ENCODE measurements at regions not wholly inside any gene's neighbourhood (a gene's known extent, or its start where the extent isn't known, plus 50 kb on each side); places are given as distances from the start of the nearest gene placed in this dataset.

DNA sequence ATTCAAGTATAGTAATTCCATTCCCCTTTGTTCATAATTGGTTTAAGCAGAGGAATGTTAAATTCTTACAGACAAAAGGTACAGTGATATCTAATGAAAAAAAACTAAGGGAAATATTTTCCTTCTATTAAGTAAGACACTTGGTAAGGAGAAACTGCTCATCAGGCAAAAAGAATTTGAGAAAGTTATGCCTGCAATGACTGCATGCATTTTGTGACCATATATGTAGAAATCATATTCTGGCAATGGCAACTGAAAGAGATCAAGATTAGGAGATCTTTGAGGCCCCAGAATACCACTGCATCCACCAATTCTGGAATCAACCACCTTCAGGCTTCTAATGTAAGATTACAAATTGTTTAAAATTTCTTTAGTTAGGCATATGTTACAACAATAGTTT, 364.8 kb downstream of the PCDH10 start:
- Mint-ChIP-seq H3K4me3 (no peak overlapping the region), H3K27me3 (no peaks in the 10 kb centered on the region), H3K27ac (no peak overlapping the region), H3K4me1 (no peaks in the 10 kb centered on the region), H3K36me3 (ENCODE audit: low read depth) (no peaks in the 10 kb centered on the region), H3K9me3 (peaks cover 22% of the 10 kb centered on the region)
- no peak for DNase-seq
- ATAC-seq: no peak

DNA sequence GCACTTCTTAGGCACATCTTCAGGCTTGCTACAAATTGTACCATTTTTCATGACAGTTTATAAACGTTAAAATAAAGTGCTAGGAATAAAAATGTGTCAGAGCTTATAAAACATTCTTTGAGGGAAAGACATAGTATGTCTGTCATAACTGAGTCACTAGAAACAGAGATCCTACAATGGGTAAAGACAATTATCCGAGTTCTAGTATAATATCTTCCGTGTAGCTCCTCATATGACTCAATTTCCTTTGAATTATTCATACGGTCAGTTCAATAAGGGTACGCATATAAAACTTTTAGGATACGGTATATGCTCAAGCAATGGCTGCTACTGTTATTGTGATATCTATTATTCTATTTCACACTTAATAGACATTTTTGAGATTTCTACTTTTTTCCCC, 349.1 kb downstream of the PCDH10 start:
- Mint-ChIP-seq H3K36me3 (ENCODE audit: low read depth) (no peaks in the 10 kb centered on the region), H3K27me3 (no peaks in the 10 kb centered on the region), H3K27ac (no peak overlapping the region)

GRCh38 chr4:133493776-133494175, 344.7 kb downstream of the PCDH10 start:
- no peak overlapping the region for H3K27ac Mint-ChIP-seq
- H3K27me3 Mint-ChIP-seq: no peaks in the 10 kb centered on the region
- H3K9me3 Mint-ChIP-seq: no peaks in the 10 kb centered on the region
- no peaks in the 10 kb centered on the region for H3K4me1 Mint-ChIP-seq
- no peak overlapping the region for H3K4me3 Mint-ChIP-seq
- no peak for ATAC-seq
- no peak for DNase-seq
- H3K36me3 Mint-ChIP-seq (ENCODE audit: low read depth): no peaks in the 10 kb centered on the region

More for the DNA sequence above, 349.1 kb downstream of the PCDH10 start:
- no peaks in the 10 kb centered on the region for H3K9me3 Mint-ChIP-seq
- DNase-seq: no peak
- H3K4me3 Mint-ChIP-seq: no peak overlapping the region
- no peak for ATAC-seq
- H3K4me1 Mint-ChIP-seq: no peaks in the 10 kb centered on the region

- Mint-ChIP-seq H3K27ac (no peak overlapping the region), H3K4me1 (no peaks in the 10 kb centered on the region), H3K36me3 (ENCODE audit: low read depth) (no peaks in the 10 kb centered on the region), H3K9me3 (no peaks in the 10 kb centered on the region), H3K4me3 (no peak overlapping the region), H3K27me3 (no peaks in the 10 kb centered on the region)
- DNase-seq: no peak
- ATAC-seq: no peak
Observed at GRCh38 chr4:133493241-133493640, 344.1 kb downstream of the PCDH10 start.

DNA sequence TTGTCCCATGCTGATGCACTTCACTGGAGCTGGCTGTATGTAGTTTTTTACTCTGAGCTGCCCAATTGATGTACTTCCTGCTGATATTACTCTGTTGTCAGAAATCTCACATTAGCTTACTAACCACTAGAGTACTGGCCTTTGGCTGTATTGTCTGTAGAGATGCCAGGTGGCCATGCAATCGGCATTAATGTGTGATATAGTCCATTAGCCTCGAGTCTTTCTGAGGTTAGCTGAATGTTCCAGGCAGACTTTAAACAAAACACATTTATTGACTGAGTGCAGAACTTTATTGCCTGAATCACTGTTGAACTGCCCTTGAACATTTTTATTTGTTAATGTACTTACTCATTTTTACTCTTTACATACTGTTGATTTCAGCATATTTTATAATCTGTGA, 335.2 kb downstream of the PCDH10 start:
- H3K27me3 Mint-ChIP-seq: no peaks in the 10 kb centered on the region
- no peak overlapping the region for H3K4me3 Mint-ChIP-seq
- ATAC-seq (no peak), DNase-seq (no peak)
- no peak overlapping the region for H3K27ac Mint-ChIP-seq
- H3K36me3 Mint-ChIP-seq (ENCODE audit: low read depth): no peaks in the 10 kb centered on the region
- H3K9me3 Mint-ChIP-seq: no peaks in the 10 kb centered on the region
- no peaks in the 10 kb centered on the region for H3K4me1 Mint-ChIP-seq

DNA sequence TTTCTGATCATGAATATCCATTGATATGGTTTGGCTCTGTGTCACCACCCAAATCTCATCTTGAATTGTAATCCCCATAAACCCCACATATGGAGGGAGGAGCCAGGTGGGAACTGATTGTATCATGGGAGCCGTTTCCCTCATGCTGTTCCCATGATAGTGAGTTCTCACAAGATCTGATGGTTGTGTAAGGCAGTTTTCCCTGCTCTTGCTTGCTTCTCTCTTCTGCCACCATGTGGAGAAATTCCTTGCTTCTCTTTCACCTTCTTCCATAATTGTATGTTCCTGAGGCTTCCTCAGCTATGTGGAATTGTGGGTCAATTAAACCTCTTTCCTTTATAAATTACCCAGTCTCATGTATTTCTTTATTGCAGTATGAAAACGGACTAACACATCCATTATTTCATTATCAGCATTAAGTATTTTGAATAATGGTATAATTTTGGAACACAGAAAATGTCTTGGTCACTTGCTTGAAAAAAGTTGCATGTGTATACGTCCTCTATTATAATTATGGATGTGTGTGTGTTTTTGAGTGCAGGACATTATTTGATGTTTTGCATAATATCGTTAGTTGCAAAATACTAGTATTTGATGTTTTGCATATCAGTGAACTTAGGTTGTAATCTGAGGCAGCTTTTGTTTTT, 334.6 kb downstream of the PCDH10 start:
- no peak for DNase-seq
- Mint-ChIP-seq H3K4me3 (no peak overlapping the region), H3K27ac (no peak overlapping the region), H3K4me1 (no peaks in the 10 kb centered on the region), H3K36me3 (ENCODE audit: low read depth) (no peaks in the 10 kb centered on the region), H3K9me3 (no peaks in the 10 kb centered on the region), H3K27me3 (no peaks in the 10 kb centered on the region)
- ATAC-seq: no peak

DNA sequence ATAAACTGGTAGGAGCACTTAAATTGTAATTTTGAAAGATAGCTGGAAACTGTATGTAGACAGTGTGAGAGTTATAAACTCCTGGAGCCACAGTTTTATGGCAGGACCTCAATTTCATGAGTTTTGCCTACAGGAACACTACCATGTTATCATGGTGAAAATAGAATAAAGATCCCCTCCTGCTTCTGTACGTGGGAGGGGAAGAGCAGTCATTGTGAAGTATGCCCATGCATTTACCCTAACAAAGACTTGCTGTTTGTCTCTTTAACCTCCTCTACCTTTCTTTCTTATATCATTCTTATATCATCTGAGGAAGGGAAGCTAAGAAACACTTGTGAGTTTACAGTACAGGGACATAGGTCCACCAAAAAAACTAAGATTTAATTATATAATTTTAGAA, 327.0 kb downstream of the PCDH10 start:
- no peak for DNase-seq
- Mint-ChIP-seq H3K9me3 (no peaks in the 10 kb centered on the region), H3K36me3 (ENCODE audit: low read depth) (no peaks in the 10 kb centered on the region), H3K4me3 (no peak overlapping the region), H3K27ac (no peak overlapping the region), H3K27me3 (no peaks in the 10 kb centered on the region), H3K4me1 (no peaks in the 10 kb centered on the region)
- ATAC-seq: no peak

DNA sequence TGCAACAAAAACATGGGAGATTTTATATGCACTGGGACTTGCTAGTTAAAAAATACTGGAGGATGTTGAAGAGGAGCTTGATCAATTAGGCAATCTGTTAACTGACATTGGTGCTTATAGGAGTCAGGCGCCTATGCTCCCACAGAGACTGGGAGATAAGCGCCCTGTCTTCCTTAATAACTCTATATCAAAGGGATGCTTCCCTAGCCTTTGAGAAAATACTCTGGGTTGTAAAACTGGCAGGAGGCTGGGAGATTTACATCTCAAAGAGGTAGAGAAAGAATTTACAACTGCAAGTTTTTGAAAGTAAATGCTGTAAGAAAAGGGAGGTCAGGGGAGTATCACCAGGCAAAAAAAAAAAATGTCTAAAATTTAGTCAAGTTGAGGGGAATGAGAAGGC, 325.4 kb downstream of the PCDH10 start:
- no peak for ATAC-seq
- no peak for DNase-seq
- H3K36me3 Mint-ChIP-seq (ENCODE audit: low read depth): no peaks in the 10 kb centered on the region
- H3K9me3 Mint-ChIP-seq: no peaks in the 10 kb centered on the region
- no peaks in the 10 kb centered on the region for H3K4me1 Mint-ChIP-seq
- H3K4me3 Mint-ChIP-seq: no peak overlapping the region
- H3K27ac Mint-ChIP-seq: no peak overlapping the region
- H3K27me3 Mint-ChIP-seq: no peaks in the 10 kb centered on the region

DNA sequence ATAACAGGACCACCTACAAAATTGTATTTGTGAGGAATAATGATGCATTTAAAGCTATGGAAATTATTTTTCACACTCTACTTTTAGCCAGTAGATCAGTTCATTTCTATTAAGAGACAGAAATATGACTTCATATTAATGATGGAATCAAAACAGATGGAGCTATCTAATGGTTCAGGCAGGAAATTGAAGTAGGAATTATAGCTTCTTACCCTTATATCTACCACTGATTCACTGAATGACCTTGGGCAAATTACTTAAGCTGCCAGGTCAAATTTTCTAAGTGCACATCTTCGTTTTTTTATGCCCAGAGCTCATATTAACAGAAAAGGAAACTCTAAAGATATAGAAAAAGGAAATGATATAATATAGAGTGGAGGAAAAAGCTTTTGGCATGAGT, 323.1 kb downstream of the PCDH10 start:
- no peak overlapping the region for H3K27ac Mint-ChIP-seq

DNA sequence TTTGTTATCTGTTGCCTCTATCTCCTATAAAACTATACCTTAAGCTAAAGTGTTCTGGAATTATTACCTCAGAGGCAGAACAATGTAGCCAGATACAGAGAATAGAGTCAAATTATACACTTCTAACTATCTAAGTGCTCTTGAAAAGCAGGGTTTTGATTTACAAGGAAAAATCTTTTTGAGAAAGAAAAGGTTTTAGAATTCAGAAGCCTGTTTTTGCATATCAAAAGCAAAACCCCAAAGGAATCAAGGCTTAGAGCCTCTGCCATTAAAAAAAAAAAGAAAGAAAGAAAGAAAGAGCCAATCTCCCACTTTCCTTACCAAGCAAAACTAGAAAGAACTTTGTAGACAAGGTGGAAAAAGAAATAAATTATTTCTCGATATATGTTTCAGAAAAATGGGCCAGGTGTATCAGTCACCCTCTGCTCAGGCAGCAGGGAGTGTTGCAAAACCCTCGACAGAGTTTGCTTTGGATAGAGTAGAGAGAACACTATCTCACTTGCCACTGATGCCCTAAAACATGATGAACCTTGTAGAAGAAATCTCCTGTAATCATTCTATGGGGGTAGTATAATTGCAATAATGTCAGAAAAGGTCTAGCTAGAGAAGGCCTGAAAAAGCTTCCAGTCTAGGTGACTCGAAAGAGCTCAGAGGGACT, 318.3 kb downstream of the PCDH10 start:
- H3K4me1 Mint-ChIP-seq: no peaks in the 10 kb centered on the region
- ATAC-seq (no peak), DNase-seq (no peak)
- no peaks in the 10 kb centered on the region for H3K36me3 Mint-ChIP-seq (ENCODE audit: low read depth)
- no peak overlapping the region for H3K4me3 Mint-ChIP-seq
- no peaks in the 10 kb centered on the region for H3K27me3 Mint-ChIP-seq
- peaks cover 9% of the 10 kb centered on the region for H3K9me3 Mint-ChIP-seq
- no peak overlapping the region for H3K27ac Mint-ChIP-seq

More for the DNA sequence above, 323.1 kb downstream of the PCDH10 start:
- DNase-seq (no peak), ATAC-seq (no peak)
- H3K4me3 Mint-ChIP-seq: no peak overlapping the region
- no peaks in the 10 kb centered on the region for H3K4me1 Mint-ChIP-seq
- no peaks in the 10 kb centered on the region for H3K27me3 Mint-ChIP-seq
- H3K36me3 Mint-ChIP-seq (ENCODE audit: low read depth): no peaks in the 10 kb centered on the region
- no peaks in the 10 kb centered on the region for H3K9me3 Mint-ChIP-seq

GRCh38 chr4:133465022-133465421, 315.9 kb downstream of the PCDH10 start:
- Mint-ChIP-seq H3K36me3 (ENCODE audit: low read depth) (no peaks in the 10 kb centered on the region), H3K9me3 (peaks cover 9% of the 10 kb centered on the region), H3K4me1 (no peaks in the 10 kb centered on the region), H3K27ac (no peak overlapping the region), H3K27me3 (no peaks in the 10 kb centered on the region), H3K4me3 (no peak overlapping the region)
- DNase-seq: no peak
- ATAC-seq: no peak

GRCh38 chr4:133464311-133464710, 315.2 kb downstream of the PCDH10 start:
- Mint-ChIP-seq H3K4me1 (no peaks in the 10 kb centered on the region), H3K4me3 (no peak overlapping the region), H3K27me3 (no peaks in the 10 kb centered on the region), H3K27ac (no peak overlapping the region), H3K9me3 (peaks cover 9% of the 10 kb centered on the region), H3K36me3 (ENCODE audit: low read depth) (no peaks in the 10 kb centered on the region)
- DNase-seq (no peak), ATAC-seq (no peak)

GRCh38 chr4:133452678-133453077, 303.6 kb downstream of the PCDH10 start:
- H3K27me3 Mint-ChIP-seq: no peaks in the 10 kb centered on the region
- H3K4me3 Mint-ChIP-seq: no peak overlapping the region
- ATAC-seq (no peak), DNase-seq (no peak)
- H3K4me1 Mint-ChIP-seq: no peaks in the 10 kb centered on the region
- no peaks in the 10 kb centered on the region for H3K9me3 Mint-ChIP-seq
- H3K36me3 Mint-ChIP-seq (ENCODE audit: low read depth): no peaks in the 10 kb centered on the region
- no peak overlapping the region for H3K27ac Mint-ChIP-seq

GRCh38 chr4:133450813-133451212, 301.7 kb downstream of the PCDH10 start:
- no peak for DNase-seq
- Mint-ChIP-seq H3K27me3 (no peaks in the 10 kb centered on the region), H3K36me3 (ENCODE audit: low read depth) (no peaks in the 10 kb centered on the region), H3K27ac (no peak overlapping the region), H3K9me3 (no peaks in the 10 kb centered on the region), H3K4me3 (no peak overlapping the region), H3K4me1 (no peaks in the 10 kb centered on the region)
- ATAC-seq: no peak

GRCh38 chr4:133440404-133440803, 291.3 kb downstream of the PCDH10 start:
- Mint-ChIP-seq H3K4me1 (no peaks in the 10 kb centered on the region), H3K9me3 (peaks cover 3% of the 10 kb centered on the region), H3K27ac (no peak overlapping the region), H3K36me3 (ENCODE audit: low read depth) (no peaks in the 10 kb centered on the region), H3K4me3 (no peak overlapping the region), H3K27me3 (no peaks in the 10 kb centered on the region)
- ATAC-seq (no peak), DNase-seq (no peak)

GRCh38 chr4:133439830-133440229, 290.7 kb downstream of the PCDH10 start:
- no peak for DNase-seq
- ATAC-seq: no peak
- Mint-ChIP-seq H3K4me3 (no peak overlapping the region), H3K27me3 (no peaks in the 10 kb centered on the region), H3K4me1 (no peaks in the 10 kb centered on the region), H3K27ac (no peak overlapping the region), H3K9me3 (peaks cover 3% of the 10 kb centered on the region), H3K36me3 (ENCODE audit: low read depth) (no peaks in the 10 kb centered on the region)

Measured in activated naive CD8-positive, alpha-beta T cell treated with anti-CD3 and anti-CD28 coated beads, Interleukin-2, amount 50 U/mL, for 24 hours (primary cell).